NCI-H146 (cell line): ENCODE measurements at regions not wholly inside any gene's neighbourhood (a gene's known extent, or its start where the extent isn't known, plus 50 kb on each side); places are given as distances from the start of the nearest gene placed in this dataset.

ENCODE experiments used
- DNase-seq: peaks from one replicate; lab custom pipeline; 2025; lab: John Stamatoyannopoulos, UW

DNA sequence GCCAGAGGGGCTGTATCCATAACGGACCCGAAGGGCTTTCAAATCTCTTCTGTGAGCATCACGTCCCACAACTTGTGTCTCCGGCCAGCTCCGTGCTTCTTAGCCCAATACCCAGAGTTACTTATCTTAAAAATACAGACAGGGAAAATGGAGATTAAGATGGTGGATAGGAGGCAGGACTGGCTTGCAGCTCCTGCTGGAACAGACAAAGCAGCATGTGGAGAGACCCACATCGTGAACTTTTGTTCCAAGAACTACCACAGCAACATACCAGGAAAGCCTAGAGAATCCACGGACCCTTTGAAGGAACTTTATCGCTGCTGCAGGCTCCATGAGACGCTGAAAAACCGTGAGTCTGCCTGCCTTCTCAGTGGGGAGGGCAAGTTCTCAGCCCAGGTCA is 113.7 kb downstream of the RNASET2 start:
- DNase-seq: no peak

DNA sequence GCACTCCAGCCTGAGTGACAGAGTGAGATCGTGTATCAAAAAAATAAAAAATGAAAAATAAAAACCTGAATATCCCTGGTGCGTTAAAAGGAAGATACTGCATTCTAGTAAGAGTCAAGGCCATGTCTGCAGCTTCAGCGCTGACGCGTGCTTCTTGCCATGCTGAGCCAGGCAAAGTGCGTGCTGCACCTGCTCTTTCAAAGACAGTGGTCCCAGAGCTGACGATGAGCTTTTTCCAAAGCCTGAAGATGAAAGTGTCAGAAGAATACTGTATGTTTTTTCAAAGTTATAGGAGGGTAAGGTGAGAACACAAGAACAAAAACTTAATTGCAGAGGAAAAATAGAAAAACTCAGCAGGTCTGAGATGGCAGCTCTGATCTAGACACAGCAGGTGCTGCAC is 115.1 kb downstream of the RNASET2 start:
- no peak for DNase-seq

DNA sequence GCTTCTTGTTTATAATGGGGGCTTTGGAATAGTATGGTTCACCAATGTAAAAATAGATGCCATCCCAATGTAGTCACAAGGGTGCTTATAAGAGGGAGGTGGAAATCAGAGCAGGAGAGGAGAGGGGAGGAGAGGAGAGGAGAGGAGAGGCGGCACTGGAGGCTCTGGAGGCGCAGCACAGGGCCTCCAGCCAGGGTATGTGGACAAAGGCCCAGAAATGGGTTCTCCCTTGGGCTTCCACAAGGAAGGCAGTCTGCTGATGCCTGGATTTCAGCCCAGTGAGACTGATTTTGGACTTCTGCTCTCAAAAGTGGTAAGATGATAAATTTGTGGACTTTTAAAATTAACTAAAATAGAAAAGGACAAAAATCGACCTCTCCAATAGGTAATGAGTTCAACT is 116.8 kb downstream of the RNASET2 start:
- DNase-seq: no peak

DNA sequence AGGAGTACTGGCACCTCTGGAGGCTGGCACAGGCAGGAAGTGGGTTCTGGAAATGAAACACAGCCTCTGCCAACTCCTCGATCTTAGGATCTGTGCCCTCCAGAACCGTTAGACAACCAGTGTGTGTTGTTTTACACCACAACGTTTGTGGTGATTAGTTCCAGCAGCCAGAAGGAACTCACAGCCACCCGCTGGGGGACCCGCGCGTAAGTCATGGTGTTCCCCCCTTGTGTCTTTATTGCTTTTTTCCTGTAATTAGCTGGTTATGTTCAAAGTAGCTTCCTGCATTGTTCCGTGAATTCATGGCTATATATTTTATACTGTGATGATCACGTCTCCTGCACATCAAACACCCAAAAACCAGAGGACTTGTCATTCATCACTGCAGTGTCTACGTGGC is 117.4 kb downstream of the RNASET2 start:
- no peak for DNase-seq

DNA sequence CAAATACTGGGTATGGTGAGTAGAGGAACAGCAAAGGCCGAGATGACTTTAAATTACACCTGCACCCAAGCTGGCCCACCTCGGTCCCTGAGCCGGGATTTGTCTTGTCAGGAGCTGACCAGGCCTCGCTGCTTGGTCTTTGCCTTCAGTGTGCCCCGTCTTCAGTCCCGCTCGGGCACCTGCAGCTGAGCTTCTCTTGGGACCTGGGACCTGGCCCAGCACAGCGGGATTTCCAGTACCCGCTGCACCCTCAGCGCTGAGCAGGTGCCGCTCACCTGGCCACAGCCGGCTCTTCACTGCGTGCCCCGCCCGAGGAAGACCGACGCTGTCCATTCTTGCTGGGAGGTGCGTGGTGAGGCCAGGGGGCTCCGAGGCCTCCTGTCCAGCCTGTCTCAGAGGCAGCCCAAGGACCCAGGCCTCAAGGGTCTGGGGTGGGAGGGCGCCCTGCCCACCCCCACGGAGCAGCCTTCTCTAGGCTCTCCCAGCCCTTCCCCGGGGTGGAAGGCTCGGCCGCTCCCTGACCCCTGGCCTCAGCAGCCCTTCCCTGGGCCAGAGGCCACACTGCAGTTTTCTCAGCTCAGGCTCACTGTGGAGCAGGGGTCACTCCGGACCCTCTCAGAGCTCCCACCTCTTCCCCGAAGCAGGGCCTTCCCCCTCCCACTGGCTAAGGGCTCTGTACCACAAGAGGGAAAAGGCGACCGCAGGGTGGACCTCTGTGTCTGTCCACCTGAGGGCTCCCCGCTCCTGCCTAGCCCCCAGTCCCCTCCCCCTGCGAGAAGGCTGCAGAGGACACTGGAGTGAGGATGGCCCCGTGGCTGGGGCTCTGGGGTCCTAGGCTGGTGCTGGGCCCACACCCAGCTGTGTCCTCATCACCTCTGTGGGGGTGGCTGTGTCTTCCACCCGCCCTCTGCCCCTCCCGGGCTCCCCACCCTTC is 119.3 kb downstream of the RNASET2 start:
- no peak for DNase-seq

DNA sequence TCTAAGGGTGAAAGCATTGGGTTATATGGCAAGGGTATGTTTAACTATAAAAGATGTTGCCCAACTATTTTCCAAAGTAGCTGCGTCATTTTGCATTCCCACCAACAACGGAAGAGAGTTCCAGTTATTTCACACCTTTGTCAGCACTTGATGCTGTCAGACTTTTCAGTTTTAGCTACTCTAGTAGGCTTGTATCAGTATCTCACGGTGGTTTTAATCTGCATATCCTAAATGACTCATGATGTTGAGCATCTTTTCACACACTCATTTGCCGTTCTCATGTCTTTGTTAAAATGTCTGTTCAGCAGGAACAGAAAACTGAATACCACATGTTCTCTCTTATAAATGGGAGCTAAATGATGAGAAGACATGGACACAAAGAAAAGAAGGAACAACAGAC is 122.3 kb downstream of the RNASET2 start:
- no peak for DNase-seq

DNA sequence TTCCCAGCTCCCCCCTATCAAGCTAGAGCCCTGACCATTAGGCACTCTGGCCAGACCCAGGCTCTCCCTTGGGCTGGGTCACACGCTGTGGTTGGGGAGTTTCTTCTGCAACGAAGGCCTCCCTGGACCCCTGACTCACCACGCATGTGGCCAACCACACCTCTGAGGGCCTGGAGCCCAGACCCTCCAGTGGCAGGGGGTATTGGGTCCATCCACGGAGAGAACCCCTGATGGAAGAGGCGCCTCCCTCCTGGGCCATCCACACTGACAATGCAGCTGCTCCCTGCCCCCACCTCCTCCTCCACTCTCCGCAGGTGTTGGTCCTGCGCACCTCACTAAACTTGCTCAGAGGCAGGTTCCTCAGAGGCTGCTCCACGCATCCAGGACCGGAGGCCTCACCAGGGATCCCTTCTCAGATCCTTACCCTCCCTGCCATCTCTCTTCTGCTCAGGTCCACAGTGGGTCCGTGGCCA is 125.4 kb downstream of the RNASET2 start:
- no peak for DNase-seq

DNA sequence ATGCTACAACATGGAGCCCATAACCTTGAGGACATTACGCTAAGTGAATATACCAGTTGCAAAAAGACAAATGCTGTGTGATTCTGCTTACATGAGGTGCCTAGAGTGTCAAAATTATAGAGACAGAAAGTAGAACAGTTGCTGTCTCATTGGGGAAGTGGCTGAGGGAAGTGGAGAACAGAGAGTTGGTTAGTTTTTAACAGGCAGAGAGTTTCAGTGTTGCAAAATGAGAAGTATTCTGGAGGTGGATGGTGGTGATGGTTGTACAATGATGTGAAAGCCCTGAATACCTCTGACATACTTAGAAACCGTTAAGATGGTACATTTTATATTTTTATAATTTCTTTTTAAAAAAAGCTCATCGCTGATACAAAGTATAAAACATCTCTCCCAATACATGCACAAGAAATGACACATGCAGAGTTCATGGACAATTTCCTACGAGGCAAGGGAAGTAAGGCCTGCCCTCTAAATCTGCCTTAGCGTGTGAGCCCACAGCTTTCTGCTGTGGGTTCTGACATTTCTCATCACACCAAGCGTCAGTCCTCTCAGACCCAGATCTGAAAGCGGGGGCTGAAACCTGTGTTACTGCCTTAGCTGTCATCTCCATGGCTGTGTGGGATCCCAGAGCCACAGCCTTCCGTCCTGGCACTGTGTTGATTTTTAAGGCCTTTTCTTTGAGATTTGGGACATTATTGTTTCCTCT is 126.0 kb downstream of the RNASET2 start:
- no peak for DNase-seq

DNA sequence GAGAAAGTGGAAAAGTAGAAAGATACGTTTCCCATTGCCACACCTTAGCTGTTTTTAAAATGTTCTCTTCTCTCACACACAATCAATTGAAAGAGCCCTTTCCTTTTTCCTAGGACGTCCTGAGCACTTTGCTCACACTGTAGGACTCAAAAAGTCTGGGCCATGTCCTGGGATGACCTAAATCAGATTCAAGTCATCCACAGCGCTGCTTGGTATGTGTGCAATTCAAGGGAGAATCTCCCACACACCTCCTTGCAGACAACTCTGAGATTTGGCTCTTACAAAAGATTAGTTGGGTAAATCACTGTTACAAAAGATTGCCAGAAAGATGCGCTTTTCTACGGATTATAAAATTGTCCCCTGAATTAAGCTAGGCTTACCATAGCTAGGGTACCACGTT is 130.1 kb downstream of the RNASET2 start:
- no peak for DNase-seq

DNA sequence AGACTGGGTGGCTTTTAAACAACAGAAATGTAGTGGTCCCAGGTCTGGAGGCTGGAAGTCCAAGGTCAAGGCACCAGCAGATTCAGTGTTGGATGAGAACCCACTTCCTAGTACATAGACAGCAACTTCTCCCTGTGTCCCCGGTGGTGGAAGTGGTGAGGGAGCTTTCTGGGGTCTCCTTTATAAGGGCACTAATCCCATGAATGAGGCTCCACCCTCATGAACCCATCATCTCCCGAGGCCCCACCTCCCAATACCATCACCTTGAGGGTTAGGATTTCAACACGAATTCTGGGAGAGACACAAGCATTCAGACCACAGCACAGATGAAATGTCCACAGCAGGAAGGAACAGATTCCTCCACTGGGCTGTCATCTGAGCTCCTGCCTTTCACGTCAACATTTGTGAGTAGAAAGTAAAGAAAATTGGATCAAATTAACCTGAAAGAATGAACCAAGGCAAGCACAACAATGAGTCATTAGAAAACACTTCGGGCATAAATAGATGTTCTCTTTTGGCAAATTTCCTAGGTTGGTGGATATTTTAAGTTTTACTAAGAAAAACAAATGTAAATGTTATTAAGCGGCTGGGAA is 130.7 kb downstream of the RNASET2 start:
- no peak for DNase-seq

DNA sequence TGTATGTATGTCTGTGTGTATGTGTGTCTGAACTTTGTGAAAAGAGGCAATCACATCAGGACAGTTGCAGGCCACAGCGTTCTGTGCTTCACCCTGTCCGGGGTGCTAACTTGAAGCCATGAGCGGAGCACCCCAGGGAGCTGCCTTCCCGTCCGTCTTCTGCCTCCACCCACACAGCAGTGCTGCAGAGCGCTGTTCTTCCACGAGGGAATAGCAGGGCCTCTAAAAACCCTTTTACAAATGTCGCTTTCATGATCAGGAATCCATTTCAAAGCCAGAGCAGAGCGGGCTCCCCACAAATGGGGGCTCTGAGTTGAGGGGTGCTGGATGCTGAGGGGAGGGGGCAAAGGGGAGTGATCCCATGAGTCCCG is 131.5 kb downstream of the RNASET2 start:
- DNase-seq: no peak

DNA sequence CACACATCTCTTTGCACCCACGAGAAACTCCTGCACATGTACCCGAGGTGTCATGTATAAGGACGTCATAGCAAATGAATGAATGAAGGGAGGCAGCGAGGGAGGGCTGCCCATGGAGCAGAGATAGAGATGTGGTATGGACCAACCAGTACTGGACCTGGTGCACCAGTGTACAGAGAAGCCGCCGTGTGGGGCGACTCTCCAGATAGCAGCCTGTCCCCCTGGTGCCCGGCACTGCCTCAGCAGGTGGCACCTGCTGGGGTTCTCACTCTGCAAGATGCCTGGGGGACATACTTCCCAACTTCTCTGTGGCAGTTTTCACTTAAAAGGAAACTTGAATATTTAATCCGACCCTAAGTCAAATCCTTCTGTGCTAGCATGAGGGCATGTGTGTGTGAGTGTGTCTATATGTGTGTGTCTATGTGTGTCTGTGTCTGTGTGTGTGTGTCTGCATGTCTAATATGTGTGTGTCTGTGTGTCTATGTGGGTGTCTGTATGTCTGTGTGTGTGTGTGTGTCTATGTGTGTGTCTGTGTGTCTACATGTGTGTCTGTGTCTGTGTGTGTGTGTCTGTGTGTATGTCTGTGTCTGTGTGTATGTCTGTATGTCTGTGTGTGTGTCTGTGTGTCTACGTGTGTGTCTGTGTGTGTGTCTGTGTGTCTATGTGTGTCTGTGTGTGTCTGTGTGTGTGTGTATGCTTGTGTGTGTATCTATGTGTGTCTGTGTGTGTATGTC is 132.0 kb downstream of the RNASET2 start:
- DNase-seq: no peak

DNA sequence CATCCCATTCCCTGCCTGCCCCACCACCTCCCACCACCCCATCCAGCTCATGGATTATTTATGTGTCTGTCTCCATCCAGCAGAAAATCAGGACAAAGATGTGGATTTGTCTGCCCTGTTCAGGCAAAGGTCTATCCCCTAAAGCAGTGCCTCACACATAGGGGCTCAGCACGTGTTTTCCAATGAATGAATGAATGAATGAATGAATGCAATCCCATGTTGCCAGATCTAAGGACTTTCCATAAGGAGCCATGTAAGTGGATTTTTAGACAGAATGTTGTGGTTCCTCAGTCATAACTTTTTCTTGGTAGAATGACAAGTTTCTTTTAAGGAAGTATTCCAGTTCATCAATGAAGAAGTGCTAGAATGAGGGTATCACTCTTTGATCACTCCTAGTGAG is 133.7 kb downstream of the RNASET2 start:
- DNase-seq: no peak

DNA sequence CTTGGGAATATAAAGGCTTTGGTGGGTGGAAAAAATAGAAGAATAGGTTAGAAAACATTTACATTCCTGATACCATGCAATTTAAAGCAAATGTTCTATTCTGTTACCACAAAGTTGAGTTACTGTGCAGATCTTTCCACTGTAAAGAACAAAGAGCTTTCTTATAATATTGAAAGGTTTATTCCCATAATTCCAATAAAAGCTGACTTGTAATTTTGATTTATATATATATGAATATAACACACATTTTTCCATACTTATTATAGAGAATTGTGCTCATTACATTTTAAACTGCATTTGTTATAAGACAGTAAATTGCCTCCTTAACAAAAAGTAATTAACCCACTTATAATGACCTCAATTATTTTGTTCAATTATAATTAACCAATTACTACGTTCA is 135.9 kb downstream of the RNASET2 start:
- DNase-seq: no peak

DNA sequence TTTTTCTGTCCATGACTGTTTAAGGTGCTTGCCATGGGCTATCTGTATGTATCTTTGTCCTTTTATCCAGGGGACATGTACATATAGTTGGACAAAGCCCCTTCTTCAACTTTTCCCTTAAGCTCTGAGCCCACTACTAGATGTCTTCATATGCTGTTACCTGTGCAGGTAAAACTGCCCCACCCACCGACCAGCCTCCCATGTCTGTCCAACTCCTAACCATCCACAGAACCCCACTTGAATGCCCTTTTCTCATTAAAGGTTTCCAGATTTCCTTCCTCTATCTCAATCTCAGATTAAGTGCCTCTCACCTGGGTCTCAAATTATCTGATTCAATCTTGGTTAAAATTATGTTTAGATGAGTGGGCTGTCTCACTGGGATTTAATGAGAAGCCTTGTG is 136.3 kb downstream of the RNASET2 start:
- DNase-seq: no peak

DNA sequence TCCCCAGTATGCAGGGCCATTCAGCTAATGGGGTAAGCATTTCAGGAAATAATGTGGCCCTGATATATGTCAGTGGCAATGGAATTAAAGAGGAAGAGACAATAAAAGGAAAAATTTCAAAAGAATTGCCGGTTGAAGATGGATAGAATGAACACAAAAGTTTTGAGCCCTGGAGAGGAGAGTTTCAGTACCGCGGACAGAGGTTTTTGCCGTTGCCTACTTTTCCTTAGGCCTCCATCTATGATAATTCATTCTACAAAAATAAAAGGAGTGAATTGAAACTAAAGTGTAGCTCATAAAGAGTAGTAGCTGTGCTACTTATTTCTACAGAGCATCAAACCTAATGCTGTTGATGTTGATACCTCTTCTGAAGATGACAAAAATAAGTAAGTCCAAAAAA is 140.7 kb downstream of the RNASET2 start:
- no peak for DNase-seq

DNA sequence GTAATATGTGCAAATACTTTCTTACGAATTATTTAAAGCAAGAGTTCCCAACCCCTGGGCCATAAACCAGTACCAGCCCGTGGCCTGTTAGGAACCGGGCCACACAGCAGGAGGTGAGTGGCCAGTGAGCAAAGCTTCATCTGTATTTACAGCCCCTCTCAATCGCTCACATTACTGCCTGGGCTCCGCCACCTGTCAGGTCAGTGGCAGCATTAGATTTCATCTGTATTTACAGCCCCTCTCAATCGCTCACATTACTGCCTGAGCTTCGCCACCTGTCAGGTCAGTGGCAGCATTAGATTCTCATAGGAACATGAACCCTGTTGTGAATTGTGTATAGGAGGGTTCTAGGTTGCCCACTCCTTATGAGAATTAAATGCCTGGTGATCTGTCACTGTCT is 142.0 kb downstream of the RNASET2 start:
- no peak for DNase-seq

DNA sequence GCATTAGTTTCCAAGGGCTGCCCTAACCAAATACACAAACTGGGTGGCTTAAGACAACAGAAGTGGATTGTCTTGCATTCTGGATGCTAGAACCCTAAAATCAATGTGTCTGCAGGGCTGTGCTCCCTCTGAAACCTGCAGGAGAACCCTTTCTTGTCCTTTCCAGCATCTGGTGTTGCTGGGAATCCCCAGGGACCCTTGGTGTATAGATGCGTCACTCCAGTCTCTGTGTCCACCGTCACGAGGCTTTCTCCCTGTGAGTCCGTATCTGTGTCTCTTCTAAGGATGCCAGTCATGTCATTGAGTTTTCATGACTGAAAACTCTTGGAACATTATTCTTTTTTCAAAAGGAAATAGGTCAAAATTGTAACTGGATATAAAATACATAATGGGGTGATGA is 142.9 kb downstream of the RNASET2 start:
- DNase-seq: no peak

DNA sequence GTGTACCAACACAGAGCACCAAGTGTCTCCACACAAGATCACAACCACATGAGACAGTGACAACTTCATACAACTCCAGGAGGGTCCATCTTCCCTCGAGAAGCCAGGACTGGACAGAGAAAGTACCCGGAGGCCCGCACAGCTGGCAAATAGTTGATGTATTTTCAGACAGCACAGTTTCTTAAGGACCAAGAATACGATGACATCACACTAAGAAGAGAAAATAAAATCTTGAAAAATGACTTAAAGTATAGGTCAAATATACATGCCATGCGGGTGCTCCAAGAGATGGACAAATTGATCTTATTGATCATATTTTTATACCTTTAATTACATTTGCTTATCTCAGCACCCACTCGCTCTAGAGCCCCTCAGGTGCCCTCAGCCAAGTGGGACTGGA is 145.5 kb downstream of the RNASET2 start:
- DNase-seq: no peak

DNA sequence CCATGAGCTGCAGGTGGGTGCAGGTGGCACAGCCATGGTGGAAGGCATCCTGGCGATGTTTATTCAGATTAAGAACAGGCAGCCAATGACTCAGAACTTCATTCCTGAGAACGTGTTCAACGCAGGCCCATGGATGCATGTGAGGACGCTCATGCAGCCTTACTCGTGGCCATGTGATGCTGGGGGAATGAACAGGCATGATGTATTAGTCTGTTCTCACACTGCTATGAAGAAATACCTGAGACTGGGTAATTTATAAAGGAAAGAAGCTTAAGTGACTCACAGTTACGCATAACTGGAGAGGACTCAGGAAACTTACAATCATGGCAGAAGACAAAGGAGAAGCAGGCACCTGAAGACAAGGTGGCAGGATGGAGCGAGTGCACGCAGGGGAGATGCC is 146.6 kb downstream of the RNASET2 start:
- no peak for DNase-seq

DNA sequence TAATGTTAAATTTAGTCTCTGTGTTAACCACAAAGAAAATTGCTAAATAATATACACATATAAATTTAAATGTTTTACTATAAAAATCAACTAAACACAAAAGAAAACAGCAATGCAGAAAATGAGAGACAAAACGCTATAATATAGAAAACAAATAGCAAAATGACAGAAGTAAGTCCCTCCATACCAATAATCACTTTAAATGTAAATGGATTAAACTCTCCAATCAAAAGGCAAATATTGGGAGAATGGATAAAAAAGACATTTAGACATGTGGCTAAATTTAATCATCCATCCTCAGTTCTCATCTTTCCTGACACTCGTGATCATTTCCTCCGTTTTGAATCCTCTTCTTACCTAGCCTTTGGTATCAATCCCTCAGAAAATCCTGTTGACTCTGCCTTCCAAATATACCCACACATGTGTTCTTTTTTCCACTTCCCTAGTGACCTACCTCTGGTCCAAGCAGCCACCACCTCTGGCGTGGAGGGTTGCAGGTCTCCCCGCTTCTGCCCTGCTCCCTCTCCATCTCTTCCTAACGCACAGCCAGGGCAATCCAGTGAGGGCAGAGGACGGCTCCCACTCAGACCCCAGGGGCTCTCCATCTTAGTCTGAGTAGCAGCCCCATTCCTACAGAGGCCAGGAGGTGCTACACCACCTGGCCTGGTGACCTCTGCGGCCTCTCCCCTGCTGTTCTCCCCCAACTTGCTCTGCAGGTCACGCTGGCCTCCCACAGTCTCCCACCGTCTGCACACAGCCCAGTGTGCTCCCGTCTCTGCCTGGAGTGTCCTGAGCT is 149.2 kb downstream of the RNASET2 start:
- no peak for DNase-seq
